ENCODE measurements at regions not wholly inside any gene's neighbourhood (a gene's known extent, or its start where the extent isn't known, plus 50 kb on each side); places are given as distances from the start of the nearest gene placed in this dataset.

DNA sequence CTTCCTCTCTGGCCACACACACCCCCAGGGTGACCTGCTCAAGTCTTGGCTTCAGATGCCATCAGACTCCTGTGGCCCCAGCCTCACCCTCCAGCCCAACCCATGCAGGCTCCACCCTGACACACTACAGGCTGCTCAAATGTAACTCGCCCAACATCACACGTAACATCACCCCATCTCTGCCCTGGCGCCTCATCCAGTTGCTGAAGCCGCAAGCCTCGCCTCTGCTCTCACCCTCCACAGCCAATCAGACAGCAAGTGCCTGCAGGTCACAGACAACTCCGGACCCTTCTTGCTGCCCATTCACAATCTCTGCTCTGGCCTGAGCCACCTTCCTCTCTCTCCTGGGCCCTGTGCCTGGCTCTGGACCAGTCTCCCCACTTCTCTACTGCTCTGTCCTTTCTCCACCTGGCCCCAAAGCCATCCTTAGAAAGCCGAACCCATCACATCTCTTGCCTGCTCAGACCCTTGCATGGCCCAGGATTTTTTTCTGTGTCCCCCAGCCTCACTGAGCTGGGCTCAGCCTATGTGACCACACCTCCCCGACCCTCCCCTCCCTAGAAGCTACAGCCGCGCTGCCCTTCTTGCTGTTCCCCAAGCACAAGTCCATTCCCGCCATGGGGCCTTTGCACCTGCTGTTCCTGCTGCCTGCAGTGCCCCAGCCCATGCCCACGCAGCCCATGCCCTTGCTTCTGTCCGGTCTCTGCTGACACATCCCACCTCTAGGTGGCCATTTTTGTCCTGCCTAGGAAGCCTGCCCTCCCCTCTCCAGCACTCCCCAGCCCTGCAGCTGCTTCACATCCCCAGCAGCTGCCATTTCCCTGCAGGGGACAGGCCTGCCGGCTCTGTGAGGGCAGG lies 333.9 kb downstream of the CTTN start:
- TF ChIP-seq, protein P1, sequence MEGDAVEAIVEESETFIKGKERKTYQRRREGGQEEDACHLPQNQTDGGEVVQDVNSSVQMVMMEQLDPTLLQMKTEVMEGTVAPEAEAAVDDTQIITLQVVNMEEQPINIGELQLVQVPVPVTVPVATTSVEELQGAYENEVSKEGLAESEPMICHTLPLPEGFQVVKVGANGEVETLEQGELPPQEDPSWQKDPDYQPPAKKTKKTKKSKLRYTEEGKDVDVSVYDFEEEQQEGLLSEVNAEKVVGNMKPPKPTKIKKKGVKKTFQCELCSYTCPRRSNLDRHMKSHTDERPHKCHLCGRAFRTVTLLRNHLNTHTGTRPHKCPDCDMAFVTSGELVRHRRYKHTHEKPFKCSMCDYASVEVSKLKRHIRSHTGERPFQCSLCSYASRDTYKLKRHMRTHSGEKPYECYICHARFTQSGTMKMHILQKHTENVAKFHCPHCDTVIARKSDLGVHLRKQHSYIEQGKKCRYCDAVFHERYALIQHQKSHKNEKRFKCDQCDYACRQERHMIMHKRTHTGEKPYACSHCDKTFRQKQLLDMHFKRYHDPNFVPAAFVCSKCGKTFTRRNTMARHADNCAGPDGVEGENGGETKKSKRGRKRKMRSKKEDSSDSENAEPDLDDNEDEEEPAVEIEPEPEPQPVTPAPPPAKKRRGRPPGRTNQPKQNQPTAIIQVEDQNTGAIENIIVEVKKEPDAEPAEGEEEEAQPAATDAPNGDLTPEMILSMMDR (IDR thresholded peaks at IDR 0.05): no peak

DNA sequence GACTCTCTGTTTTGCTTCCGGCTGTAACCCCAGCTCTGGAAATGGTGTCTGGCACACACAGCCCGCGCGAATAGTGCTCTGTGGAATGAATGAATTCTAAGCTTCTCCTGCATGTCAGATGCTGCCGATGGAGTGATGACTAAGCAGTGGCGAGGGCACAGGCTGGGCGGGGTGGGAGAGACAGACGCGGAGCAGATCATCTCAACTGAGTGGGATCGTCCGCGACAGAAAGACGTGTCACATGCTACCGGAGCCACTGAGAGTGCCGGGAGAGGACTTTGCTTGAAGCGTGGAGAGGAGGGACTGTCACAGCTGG lies 334.5 kb downstream of the CTTN start:
- TF ChIP-seq, protein P1 (IDR thresholded peaks at IDR 0.05): no peak

DNA sequence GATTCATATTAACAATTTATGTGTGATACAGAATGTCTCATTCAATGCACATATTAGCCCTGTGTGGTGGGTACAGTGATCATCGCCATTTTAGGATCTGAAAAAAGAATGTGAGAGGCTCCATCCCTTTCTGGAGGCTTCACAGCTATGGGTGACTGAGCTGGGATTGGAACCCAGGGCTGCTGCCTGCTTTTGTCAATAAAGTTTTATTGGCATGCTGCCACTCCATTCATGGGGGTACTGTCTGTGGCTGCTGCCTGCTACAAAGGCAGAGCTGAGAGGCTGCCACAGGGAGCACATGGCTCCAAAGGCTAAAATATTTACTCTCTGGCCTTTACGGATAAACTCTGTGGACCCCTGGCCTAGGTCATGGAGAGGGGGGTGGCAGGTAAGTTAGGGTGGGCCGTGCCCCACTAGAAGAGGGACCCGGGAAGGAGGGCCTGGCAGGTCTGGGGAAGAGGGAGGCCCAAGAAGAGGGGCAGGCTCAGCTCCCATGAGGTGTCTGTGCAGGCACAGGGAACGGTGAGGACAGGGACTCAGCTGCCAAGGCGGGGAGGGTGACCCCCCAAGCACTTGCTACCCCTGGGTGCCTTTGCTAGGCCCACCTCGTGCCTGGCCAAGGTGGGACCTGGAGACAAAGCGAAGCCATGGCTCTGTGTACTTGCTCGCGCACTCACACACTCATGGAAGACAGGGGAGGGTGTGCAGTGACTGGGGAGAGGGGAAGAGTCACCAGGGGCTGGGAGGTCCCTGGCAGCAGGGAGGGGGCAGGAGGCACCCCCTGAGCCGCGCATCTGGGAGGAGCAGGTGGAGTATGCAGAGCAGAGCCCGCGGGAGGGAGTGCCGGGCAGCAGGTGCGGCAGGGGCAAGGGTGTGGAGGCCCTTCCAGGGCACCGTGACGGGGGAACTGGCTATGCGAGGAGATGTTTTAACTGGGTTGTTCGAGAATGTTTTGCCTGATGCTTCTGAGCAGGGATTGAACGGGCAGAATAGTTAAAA lies 335.3 kb downstream of the CTTN start:
- TF ChIP-seq, protein P1 (IDR thresholded peaks at IDR 0.05): no peak

DNA sequence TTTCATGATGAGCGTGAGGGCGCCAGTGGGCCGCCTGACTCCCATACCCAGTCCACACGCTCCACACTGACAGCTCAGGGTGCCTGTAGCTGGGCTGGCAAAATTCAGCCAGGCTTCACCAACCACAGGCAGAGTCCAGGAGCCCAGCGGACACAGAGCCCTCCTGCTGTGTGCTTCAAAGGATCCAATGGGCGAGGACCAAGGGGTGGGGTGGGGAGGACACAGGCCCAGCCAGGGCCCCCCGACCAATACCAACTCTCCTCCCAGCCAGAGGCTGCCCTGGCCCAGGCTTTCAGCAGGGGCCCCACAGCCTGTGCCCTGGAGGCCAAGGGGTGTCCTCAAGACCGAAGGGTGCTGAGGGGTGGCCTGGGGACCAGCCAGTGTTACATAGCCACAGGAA lies 336.1 kb downstream of the CTTN start:
- TF ChIP-seq, protein P1 (IDR thresholded peaks at IDR 0.05): no peak

DNA sequence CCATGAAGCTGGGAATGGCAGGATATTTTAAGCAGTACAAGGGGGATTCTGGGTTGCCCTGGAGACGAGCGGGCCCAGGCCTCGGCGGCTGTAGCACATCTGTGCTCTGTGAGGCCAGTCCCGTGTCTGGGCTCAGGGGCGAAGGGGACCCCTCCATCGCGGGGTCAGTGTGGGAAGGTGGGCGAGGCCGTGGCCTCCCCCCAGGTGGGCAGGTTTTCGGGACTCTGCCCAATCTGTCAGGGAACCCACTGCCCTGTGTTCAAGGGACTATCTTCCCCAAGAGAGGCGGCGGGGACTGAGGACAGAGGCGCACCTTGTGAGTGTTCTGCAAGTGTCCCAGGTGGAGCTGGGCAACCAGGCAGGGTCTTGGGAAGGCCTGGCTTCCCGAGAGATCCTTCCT lies 336.6 kb downstream of the CTTN start:
- TF ChIP-seq, protein P1 (IDR thresholded peaks at IDR 0.05): no peak

DNA sequence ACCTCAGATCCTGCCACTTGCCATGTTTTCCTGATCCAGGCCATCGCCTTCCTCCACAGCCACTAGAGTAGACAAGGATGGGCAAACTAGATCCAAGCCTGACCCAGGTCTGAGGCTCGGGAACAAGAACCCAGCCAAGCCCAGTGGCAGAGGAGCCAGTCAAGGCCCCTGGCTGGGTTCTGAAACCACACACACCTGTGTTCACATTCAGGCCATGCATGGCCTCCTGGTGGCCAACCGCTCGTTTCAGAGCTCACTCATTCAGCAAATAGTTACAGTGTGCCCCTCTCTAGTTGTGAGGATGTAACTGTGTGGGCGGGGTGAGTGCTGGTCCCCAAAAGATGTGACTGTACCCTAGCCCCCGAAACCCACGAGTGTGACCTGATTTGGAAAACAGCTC lies 337.6 kb downstream of the CTTN start:
- TF ChIP-seq, protein P1 (IDR thresholded peaks at IDR 0.05): no peak

DNA sequence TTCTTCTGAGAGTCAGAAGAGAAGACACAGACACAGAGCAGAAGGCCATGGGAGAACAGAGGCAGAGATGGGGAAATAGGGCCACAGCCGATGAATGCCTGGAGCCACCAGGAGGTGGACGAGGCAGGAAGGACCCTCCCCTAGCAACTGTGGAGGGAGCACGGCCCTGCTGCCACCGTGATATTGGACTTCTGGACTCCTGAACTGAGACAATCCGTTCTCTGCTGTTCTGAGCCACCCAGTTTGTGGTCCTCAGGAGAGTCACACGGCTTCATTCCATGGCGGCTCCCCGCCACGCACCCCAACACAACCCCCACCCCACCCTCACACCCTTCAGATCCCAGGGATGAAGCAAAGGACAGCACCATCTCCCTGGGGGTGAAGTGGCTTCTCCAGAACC lies 338.1 kb downstream of the CTTN start:
- TF ChIP-seq, protein P1 (IDR thresholded peaks at IDR 0.05): no peak

All from LNCAP (cell line).